GM21447 (cell line): ENCODE measurements at regions not wholly inside any gene's neighbourhood (a gene's known extent, or its start where the extent isn't known, plus 50 kb on each side); places are given as distances from the start of the nearest gene placed in this dataset.

Experiments
- ATAC-seq: cut with Tn5 transposase; IDR thresholded peaks from one replicate; pipeline ENCODE4 v1.9.1; 2021; ENCODE audit not compliant: unreplicated experiment

- ATAC-seq, result no peak
Observed at GRCh38 chr6:25215881-25216280, 63.3 kb upstream of the CARMIL1 start.

GRCh38 chr6:25217302-25217701 is 61.9 kb upstream of the CARMIL1 start:
- ATAC-seq, result no peak

- ATAC-seq, result no peak
Observed at GRCh38 chr6:25217829-25218228, 61.3 kb upstream of the CARMIL1 start.

- ATAC-seq, result no peak
Observed at GRCh38 chr6:25218346-25218745, 60.8 kb upstream of the CARMIL1 start.

GRCh38 chr6:25219216-25219916 is 59.8 kb upstream of the CARMIL1 start:
- ATAC-seq, result no peak

GRCh38 chr6:25219917-25220278 is 59.3 kb upstream of the CARMIL1 start:
- no peak for ATAC-seq

- ATAC-seq, result no peak
Observed at GRCh38 chr6:25220857-25221256, 58.3 kb upstream of the CARMIL1 start.

- ATAC-seq, result no peak
Observed at GRCh38 chr6:25222006-25222678, 57.0 kb upstream of the CARMIL1 start.

GRCh38 chr6:25223490-25223991 is 55.6 kb upstream of the CARMIL1 start:
- no peak for ATAC-seq

GRCh38 chr6:25224242-25224641 is 54.9 kb upstream of the CARMIL1 start:
- ATAC-seq, result no peak

- no peak for ATAC-seq
Observed at GRCh38 chr6:25227854-25228253, 51.3 kb upstream of the CARMIL1 start.
